HEK293 (cell line): ENCODE measurements at regions not wholly inside any gene's neighbourhood (a gene's known extent, or its start where the extent isn't known, plus 50 kb on each side); places are given as distances from the start of the nearest gene placed in this dataset.
A peak's percentile ranks its signal among the peaks of the same experiment; 100 is the strongest.
"Not testable (repeated sequence)": the region's sequence is repeated elsewhere in the genome, so short reads cannot be mapped to it uniquely, and the experiment has no call there.

Experiments
- CTCF ChIA-PET: fragments of 350-600 bp; formaldehyde crosslinking; extraction: SDS; loops from one replicate; lab custom pipeline; 2021; ENCODE audit warnings: antibody characterized with exemption; lab: Yijun Ruan, JAX
- POLR2A ChIA-PET: fragments of 300-600 bp; formaldehyde crosslinking; extraction: SDS; loops from one replicate; lab custom pipeline; 2020; ENCODE audit warnings: antibody characterized with exemption, inconsistent platforms; lab: Yijun Ruan, JAX
- H3K27ac ChIP-seq: fragments of 200-500 bp; sonication (Bioruptor generic); 2 replicates; pipeline ENCODE4 v1.5.1; 2014; ENCODE audit warnings: low read depth, low read length, control low read depth, inconsistent platforms; ENCODE audit errors: extremely low read depth
- H3K36me3 ChIP-seq, 2 experiments: fragments of 200-500 bp in 1 of 2; sonication (Bioruptor generic) in 1 of 2; 1 replicate in 1 of 2; 2 replicates in 1 of 2; pipeline ENCODE4 v1.5.1; 2014 to 2017; ENCODE audit warnings: inconsistent platforms in 2 of 2, low read length in 2 of 2; ENCODE audit not compliant: control insufficient read depth in 2 of 2, insufficient read depth in 1 of 2
- H3K4me1 ChIP-seq: fragments of 200-500 bp; sonication (Bioruptor generic); 2 replicates; pipeline ENCODE4 v1.5.1; 2014; ENCODE audit warnings: mild to moderate bottlenecking, low read length, inconsistent platforms; ENCODE audit not compliant: control insufficient read depth, insufficient read depth
- H3K4me3 ChIP-seq: 2 replicates; pipeline ENCODE4 v1.5.1; 2011; ENCODE audit warnings: low read depth, mild to moderate bottlenecking, control low read depth, low read length, moderate library complexity
- H3K9me3 ChIP-seq: fragments of 200-500 bp; sonication (Bioruptor generic); 2 replicates; pipeline ENCODE4 v1.5.1; 2014; ENCODE audit warnings: low read depth, low read length, inconsistent platforms; ENCODE audit not compliant: control insufficient read depth, insufficient read depth
- ZNF10 ChIP-seq: fragments of 450-650 bp; formaldehyde crosslinking; IDR thresholded peaks from 2 replicates; pipeline ENCODE4 v1.5.1; 2017; ENCODE audit warnings: missing biosample characterization, missing genetic modification characterization
- ZNF140 ChIP-seq: fragments of 450-650 bp; formaldehyde crosslinking; IDR thresholded peaks from 2 replicates; pipeline ENCODE4 v1.5.1; 2016; ENCODE audit warnings: missing biosample characterization, missing genetic modification characterization
- ZNF155 ChIP-seq: fragments of 450-650 bp; formaldehyde crosslinking; IDR thresholded peaks from 2 replicates; pipeline ENCODE4 v1.5.1; 2016; ENCODE audit warnings: missing biosample characterization, missing genetic modification characterization
- ZNF2 ChIP-seq: fragments of 450-650 bp; formaldehyde crosslinking; IDR thresholded peaks from 2 replicates; pipeline ENCODE4 v1.5.1; 2016; ENCODE audit warnings: missing biosample characterization, missing genetic modification characterization
- ZNF202 ChIP-seq: fragments of 450-650 bp; formaldehyde crosslinking; IDR thresholded peaks from 2 replicates; pipeline ENCODE4 v1.5.1; 2016; ENCODE audit warnings: missing biosample characterization, missing genetic modification characterization, borderline replicate concordance
- ZNF311 ChIP-seq: fragments of 450-650 bp; formaldehyde crosslinking; IDR thresholded peaks from 2 replicates; pipeline ENCODE4 v1.5.1; 2017; ENCODE audit warnings: missing biosample characterization, missing genetic modification characterization, borderline replicate concordance
- ZNF394 ChIP-seq: fragments of 450-650 bp; formaldehyde crosslinking; IDR thresholded peaks from 2 replicates; pipeline ENCODE4 v1.5.1; 2016; ENCODE audit warnings: missing biosample characterization, missing genetic modification characterization, mild to moderate bottlenecking, moderate library complexity, borderline replicate concordance
- ZNF426 ChIP-seq: fragments of 450-650 bp; formaldehyde crosslinking; IDR thresholded peaks from 2 replicates; pipeline ENCODE4 v1.5.1; 2017; ENCODE audit warnings: missing biosample characterization, missing genetic modification characterization, mild to moderate bottlenecking, inconsistent platforms, moderate library complexity
- ZNF623 ChIP-seq: fragments of 450-650 bp; formaldehyde crosslinking; IDR thresholded peaks from 2 replicates; pipeline ENCODE4 v1.5.1; 2016; ENCODE audit warnings: missing biosample characterization, missing genetic modification characterization
- ZNF776 ChIP-seq: fragments of 450-650 bp; formaldehyde crosslinking; IDR thresholded peaks from 2 replicates; pipeline ENCODE4 v1.5.0; 2017; ENCODE audit warnings: missing biosample characterization, missing genetic modification characterization, borderline replicate concordance
- ZNF843 ChIP-seq: fragments of 450-650 bp; formaldehyde crosslinking; IDR thresholded peaks from 2 replicates; pipeline ENCODE4 v1.5.1; 2016; ENCODE audit warnings: missing biosample characterization, missing genetic modification characterization
- ZSCAN23 ChIP-seq: fragments of 450-650 bp; formaldehyde crosslinking; IDR thresholded peaks from 2 replicates; pipeline ENCODE4 v1.5.1; 2016; ENCODE audit warnings: missing biosample characterization, missing genetic modification characterization
- ZXDB ChIP-seq: fragments of 450-650 bp; formaldehyde crosslinking; IDR thresholded peaks from 2 replicates; pipeline ENCODE4 v1.5.1; 2016; ENCODE audit warnings: missing biosample characterization, missing genetic modification characterization
- TF ChIP-seq, protein P1 (sequence below): fragments of 450-650 bp; formaldehyde crosslinking; IDR thresholded peaks from 2 replicates; pipeline ENCODE4 v1.5.1; 2016; ENCODE audit warnings: missing biosample characterization, missing genetic modification characterization
- TF ChIP-seq, protein P2 (sequence below): fragments of 450-650 bp; formaldehyde crosslinking; IDR thresholded peaks from 2 replicates; pipeline ENCODE4; 2016; ENCODE audit warnings: missing biosample characterization, missing genetic modification characterization
- TF ChIP-seq, protein P3 (sequence below): fragments of 450-650 bp; formaldehyde crosslinking; conservative IDR thresholded peaks from 2 replicates; pipeline ENCODE4 v1.5.1; 2016; ENCODE audit warnings: low read depth, missing biosample characterization, missing genetic modification characterization
- TF ChIP-seq, protein P4 (sequence below): fragments of 450-650 bp; formaldehyde crosslinking; conservative IDR thresholded peaks from 2 replicates; pipeline ENCODE4 v1.5.1; 2016; ENCODE audit warnings: low read depth, missing biosample characterization, missing genetic modification characterization

DNA sequence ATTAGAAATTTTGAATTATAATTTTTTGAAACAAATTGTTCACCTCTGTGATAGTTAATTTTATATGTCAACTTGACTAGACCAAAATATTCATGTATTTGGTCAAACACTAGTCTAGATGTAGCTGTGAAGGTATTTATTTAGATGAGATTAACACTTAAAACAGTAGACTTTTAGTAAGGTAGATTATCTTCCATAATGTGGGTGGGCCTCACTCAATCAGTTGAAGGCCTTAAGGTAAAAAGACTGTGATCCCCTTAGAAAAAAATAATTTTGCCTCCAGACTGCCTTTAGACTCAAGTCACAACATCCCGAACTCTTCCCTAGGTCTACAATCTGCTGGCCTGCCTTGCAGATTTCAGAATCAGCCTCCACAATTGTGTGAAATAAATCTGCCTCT is 177.3 kb upstream of the PABPC5 start:
- TF ChIP-seq ZNF2 (tag by site-specific recombination) (no peak), ZNF10 (tag by site-specific recombination) (peak; percentile 90), ZNF202 (tag by site-specific recombination) (no peak)
- CTCF ChIA-PET: no interaction called here
- POLR2A ChIA-PET: no interaction called here
- Histone ChIP-seq H3K4me3 (no peak overlapping the region), H3K36me3 (no peaks in the 10 kb centered on the region), H3K4me1 (no peaks in the 10 kb centered on the region), H3K9me3 (peaks cover 2% of the 10 kb centered on the region; the same call in 1 of the 2 replicates), H3K27ac (no peak overlapping the region)

DNA sequence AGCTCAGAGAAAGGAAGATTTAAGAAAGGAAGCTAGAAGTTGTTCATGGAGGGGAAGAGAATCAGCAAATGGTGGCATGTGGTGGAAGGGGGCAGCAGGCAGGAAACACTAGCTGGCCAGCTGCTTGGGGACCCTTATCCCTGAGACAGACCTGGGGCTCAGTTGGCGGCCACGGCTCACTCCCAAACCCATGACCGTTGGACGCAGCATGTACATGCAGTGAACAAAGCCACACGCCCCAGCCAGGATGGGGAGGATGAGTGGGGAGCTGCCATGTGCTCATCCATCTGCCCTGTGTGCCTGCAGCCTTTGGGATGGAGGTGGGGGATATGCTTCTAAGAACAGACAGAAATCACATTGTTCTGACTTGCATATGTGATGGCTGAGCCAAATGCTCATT is 155.2 kb upstream of the PABPC5 start:
- H3K27ac ChIP-seq: no peak overlapping the region
- CTCF ChIA-PET: no interaction called here
- POLR2A ChIA-PET: no interaction called here
- no peaks in the 10 kb centered on the region for H3K36me3 ChIP-seq
- no peak for TF ChIP-seq ZNF843 (tag by site-specific recombination)
- H3K4me1 ChIP-seq: no peaks in the 10 kb centered on the region
- no peaks in the 10 kb centered on the region for H3K9me3 ChIP-seq
- no peak overlapping the region for H3K4me3 ChIP-seq

DNA sequence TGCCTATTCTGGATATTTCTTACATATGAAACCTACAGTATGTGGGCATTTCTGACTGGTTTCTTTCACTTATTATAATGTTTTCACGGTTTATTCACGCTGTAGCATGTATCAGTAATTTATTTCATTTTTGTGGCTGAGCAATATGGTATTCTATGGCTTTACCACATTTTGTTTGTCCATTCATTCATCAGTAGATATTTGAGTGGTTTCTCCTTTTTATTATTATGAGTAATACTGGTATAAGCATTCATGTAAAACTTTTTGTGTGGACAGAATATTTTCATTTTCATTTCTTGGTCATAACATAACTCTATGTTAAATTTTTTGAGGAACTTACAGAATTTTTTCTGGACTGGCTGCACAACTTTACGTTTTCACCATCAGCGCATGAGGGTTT is 122.7 kb upstream of the PABPC5 start:
- no peaks in the 10 kb centered on the region; the same call in 1 of the 2 replicates for H3K9me3 ChIP-seq
- ChIA-PET CTCF (no interaction called here), POLR2A (no interaction called here)
- no peaks in the 10 kb centered on the region for H3K4me1 ChIP-seq
- no peak for TF ChIP-seq ZNF776
- no peak for TF ChIP-seq ZNF10 (tag by site-specific recombination)
- no peak for TF ChIP-seq ZNF155
- TF ChIP-seq ZNF394 (tag by site-specific recombination): no peak
- TF ChIP-seq ZNF311 (tag by site-specific recombination): no peak
- TF ChIP-seq, protein P1, sequence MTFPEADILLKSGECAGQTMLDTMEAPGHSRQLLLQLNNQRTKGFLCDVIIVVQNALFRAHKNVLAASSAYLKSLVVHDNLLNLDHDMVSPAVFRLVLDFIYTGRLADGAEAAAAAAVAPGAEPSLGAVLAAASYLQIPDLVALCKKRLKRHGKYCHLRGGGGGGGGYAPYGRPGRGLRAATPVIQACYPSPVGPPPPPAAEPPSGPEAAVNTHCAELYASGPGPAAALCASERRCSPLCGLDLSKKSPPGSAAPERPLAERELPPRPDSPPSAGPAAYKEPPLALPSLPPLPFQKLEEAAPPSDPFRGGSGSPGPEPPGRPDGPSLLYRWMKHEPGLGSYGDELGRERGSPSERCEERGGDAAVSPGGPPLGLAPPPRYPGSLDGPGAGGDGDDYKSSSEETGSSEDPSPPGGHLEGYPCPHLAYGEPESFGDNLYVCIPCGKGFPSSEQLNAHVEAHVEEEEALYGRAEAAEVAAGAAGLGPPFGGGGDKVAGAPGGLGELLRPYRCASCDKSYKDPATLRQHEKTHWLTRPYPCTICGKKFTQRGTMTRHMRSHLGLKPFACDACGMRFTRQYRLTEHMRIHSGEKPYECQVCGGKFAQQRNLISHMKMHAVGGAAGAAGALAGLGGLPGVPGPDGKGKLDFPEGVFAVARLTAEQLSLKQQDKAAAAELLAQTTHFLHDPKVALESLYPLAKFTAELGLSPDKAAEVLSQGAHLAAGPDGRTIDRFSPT: no peak
- TF ChIP-seq, protein P2, sequence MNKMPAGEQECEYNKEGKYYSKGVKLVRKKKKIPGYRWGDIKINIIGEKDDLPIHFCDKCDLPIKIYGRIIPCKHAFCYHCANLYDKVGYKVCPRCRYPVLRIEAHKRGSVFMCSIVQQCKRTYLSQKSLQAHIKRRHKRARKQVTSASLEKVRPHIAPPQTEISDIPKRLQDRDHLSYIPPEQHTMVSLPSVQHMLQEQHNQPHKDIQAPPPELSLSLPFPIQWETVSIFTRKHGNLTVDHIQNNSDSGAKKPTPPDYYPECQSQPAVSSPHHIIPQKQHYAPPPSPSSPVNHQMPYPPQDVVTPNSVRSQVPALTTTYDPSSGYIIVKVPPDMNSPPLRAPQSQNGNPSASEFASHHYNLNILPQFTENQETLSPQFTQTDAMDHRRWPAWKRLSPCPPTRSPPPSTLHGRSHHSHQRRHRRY: no peak
- TF ChIP-seq ZSCAN23: no peak
- H3K36me3 ChIP-seq: no peaks in the 10 kb centered on the region
- no peak overlapping the region for H3K27ac ChIP-seq
- no peak overlapping the region for H3K4me3 ChIP-seq

DNA sequence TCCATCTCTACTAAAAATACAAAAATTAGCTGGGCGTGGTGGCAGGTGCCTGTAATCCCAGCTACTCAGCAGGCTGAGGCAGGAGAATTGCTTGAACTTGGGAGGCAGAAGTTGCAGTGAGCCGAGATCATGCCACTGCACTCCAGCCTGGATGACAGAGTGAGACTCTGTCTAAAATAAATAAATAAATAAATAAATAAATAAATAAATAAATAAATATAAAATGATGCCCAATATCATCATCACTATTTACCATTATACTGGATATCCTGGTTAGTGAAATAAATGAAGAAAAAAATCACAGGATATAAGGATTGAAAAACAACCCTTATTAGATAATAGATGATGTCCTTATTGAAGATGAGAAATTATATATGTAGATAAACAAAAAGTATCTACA is 115.8 kb upstream of the PABPC5 start:
- H3K4me3 ChIP-seq, H3K27ac ChIP-seq, H3K9me3 ChIP-seq, H3K36me3 ChIP-seq, POLR2A ChIA-PET, CTCF ChIA-PET, H3K4me1 ChIP-seq: not testable (repeated sequence)
- peak; percentile 61 for TF ChIP-seq ZNF426 (tag by site-specific recombination)
- peak; percentile 63; the same call in 1 of the 2 replicates for TF ChIP-seq ZNF140
- TF ChIP-seq, protein P3, sequence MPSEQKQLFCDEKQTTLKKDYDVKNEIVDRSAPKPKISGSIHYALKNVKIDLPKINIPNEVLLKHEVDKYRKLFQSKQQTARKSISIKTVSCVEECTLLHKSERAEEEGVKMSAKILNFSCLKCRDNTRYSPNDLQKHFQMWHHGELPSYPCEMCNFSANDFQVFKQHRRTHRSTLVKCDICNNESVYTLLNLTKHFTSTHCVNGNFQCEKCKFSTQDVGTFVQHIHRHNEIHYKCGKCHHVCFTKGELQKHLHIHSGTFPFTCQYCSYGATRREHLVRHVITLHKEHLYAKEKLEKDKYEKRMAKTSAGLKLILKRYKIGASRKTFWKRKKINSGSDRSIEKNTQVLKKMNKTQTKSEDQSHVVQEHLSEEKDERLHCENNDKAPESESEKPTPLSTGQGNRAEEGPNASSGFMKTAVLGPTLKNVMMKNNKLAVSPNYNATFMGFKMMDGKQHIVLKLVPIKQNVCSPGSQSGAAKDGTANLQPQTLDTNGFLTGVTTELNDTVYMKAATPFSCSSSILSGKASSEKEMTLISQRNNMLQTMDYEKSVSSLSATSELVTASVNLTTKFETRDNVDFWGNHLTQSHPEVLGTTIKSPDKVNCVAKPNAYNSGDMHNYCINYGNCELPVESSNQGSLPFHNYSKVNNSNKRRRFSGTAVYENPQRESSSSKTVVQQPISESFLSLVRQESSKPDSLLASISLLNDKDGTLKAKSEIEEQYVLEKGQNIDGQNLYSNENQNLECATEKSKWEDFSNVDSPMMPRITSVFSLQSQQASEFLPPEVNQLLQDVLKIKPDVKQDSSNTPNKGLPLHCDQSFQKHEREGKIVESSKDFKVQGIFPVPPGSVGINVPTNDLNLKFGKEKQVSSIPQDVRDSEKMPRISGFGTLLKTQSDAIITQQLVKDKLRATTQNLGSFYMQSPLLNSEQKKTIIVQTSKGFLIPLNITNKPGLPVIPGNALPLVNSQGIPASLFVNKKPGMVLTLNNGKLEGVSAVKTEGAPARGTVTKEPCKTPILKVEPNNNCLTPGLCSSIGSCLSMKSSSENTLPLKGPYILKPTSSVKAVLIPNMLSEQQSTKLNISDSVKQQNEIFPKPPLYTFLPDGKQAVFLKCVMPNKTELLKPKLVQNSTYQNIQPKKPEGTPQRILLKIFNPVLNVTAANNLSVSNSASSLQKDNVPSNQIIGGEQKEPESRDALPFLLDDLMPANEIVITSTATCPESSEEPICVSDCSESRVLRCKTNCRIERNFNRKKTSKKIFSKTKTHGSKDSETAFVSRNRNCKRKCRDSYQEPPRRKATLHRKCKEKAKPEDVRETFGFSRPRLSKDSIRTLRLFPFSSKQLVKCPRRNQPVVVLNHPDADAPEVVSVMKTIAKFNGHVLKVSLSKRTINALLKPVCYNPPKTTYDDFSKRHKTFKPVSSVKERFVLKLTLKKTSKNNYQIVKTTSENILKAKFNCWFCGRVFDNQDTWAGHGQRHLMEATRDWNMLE (tag by site-specific recombination): peak; percentile 68; the same call in 1 of the 2 replicates
- peak; percentile 51; the same call in 1 of the 2 replicates for TF ChIP-seq ZNF623 (tag by site-specific recombination)
- TF ChIP-seq, protein P4, sequence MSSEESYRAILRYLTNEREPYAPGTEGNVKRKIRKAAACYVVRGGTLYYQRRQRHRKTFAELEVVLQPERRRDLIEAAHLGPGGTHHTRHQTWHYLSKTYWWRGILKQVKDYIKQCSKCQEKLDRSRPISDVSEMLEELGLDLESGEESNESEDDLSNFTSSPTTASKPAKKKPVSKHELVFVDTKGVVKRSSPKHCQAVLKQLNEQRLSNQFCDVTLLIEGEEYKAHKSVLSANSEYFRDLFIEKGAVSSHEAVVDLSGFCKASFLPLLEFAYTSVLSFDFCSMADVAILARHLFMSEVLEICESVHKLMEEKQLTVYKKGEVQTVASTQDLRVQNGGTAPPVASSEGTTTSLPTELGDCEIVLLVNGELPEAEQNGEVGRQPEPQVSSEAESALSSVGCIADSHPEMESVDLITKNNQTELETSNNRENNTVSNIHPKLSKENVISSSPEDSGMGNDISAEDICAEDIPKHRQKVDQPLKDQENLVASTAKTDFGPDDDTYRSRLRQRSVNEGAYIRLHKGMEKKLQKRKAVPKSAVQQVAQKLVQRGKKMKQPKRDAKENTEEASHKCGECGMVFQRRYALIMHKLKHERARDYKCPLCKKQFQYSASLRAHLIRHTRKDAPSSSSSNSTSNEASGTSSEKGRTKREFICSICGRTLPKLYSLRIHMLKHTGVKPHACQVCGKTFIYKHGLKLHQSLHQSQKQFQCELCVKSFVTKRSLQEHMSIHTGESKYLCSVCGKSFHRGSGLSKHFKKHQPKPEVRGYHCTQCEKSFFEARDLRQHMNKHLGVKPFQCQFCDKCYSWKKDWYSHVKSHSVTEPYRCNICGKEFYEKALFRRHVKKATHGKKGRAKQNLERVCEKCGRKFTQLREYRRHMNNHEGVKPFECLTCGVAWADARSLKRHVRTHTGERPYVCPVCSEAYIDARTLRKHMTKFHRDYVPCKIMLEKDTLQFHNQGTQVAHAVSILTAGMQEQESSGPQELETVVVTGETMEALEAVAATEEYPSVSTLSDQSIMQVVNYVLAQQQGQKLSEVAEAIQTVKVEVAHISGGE (tag by site-specific recombination): peak; percentile 62; the same call in 1 of the 2 replicates
- TF ChIP-seq ZXDB (tag by site-specific recombination): peak; percentile 26; the same call in 1 of the 2 replicates
